Smooth muscle cell (in vitro differentiated cells): ENCODE measurements at regions not wholly inside any gene's neighbourhood (a gene's known extent, or its start where the extent isn't known, plus 50 kb on each side); places are given as distances from the start of the nearest gene placed in this dataset.

Experiments
- DNase-seq: peaks from one replicate; lab custom pipeline; 2025; ENCODE audit not compliant: unreplicated experiment; lab: John Stamatoyannopoulos, UW
- H2AFZ ChIP-seq: fragments of 200-600 bp; sonication (generic); 2 replicates; pipeline ENCODE4 v1.6.0; 2016; ENCODE audit warnings: antibody characterized with exemption, low read depth, mild to moderate bottlenecking
- H3F3A ChIP-seq: fragments of 200-600 bp; sonication (generic); 2 replicates; pipeline ENCODE4 v1.6.0; 2017; ENCODE audit warnings: antibody characterized with exemption, low read depth
- H3K27ac ChIP-seq: fragments of 200-600 bp; sonication (generic); 2 replicates; pipeline ENCODE4 v1.5.1; 2016; ENCODE audit warnings: low read depth, mild to moderate bottlenecking
- H3K27me3 ChIP-seq: fragments of 200-600 bp; sonication (generic); 2 replicates; pipeline ENCODE4 v1.6.1; 2016; ENCODE audit warnings: low read depth, mild to moderate bottlenecking
- H3K36me3 ChIP-seq: fragments of 200-600 bp; sonication (generic); 2 replicates; pipeline ENCODE4 v1.5.1; 2016; ENCODE audit warnings: low read depth
- H3K4me1 ChIP-seq: fragments of 200-600 bp; sonication (generic); 2 replicates; pipeline ENCODE4 v1.5.1; 2016; ENCODE audit warnings: low read depth
- H3K4me2 ChIP-seq: fragments of 200-600 bp; sonication (generic); 2 replicates; pipeline ENCODE4 v1.6.0; 2016; ENCODE audit warnings: mild to moderate bottlenecking
- H3K4me3 ChIP-seq: fragments of 200-600 bp; sonication (generic); 2 replicates; pipeline ENCODE4 v1.5.1; 2016; ENCODE audit warnings: mild to moderate bottlenecking
- H3K79me2 ChIP-seq: fragments of 200-600 bp; sonication (generic); 2 replicates; pipeline ENCODE4 v1.6.0; 2016; ENCODE audit warnings: low read depth, mild to moderate bottlenecking
- H3K9ac ChIP-seq: fragments of 200-600 bp; sonication (generic); 2 replicates; pipeline ENCODE4 v1.6.0; 2016; ENCODE audit warnings: low read depth
- H3K9me3 ChIP-seq: fragments of 200-600 bp; sonication (generic); replicated peaks from 2 replicates; pipeline ENCODE4 v1.5.1; 2016; ENCODE audit warnings: low read depth
- H4K20me1 ChIP-seq: fragments of 200-600 bp; sonication (generic); 2 replicates; pipeline ENCODE4 v1.6.0; 2016; ENCODE audit warnings: low read depth
- WGBS: methylation state at CpG from one replicate; pipeline ENCODE4 v1.1.7; 2016; ENCODE audit warnings: low lambda C conversion rate; 5-methylcytosine and 5-hydroxymethylcytosine counted together
- TF ChIP-seq, protein P1 (sequence below): fragments of 200-600 bp; sonication (generic); IDR thresholded peaks from 2 replicates; pipeline ENCODE4 v1.5.1; 2017; ENCODE audit warnings: borderline replicate concordance, mild to moderate bottlenecking, antibody characterized with exemption; ENCODE audit not compliant: insufficient read depth, poor library complexity, severe bottlenecking

DNA sequence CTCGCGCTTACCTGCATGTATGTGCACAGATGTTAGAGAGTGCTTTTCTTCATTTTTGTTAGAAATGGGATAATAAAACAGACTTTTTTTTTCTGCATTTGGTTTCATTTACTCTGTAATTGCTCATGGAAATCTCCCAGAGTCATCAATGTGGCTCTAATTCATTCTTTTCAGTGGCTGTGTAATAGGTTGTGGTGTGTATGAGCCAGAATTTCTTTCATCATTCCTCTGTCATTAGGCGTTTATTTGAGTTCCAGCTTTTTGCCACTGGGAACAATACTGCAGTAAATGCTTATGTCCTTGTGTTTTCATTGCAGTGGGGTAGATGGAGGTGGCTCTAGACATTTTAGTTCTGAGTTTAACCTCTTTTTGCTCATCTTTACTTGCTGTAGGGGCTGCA, 118.9 kb downstream of the NXNL2 start:
- Histone ChIP-seq H3K4me1 (peaks cover 29% of the 10 kb centered on the region), H3K4me2 (peak overlapping the region; percentile 75), H3F3A (peaks cover 19% of the 10 kb centered on the region), H3K27ac (peak overlapping the region; percentile 98), H3K27me3 (no peaks in the 10 kb centered on the region), H3K9me3 (no peaks in the 10 kb centered on the region), H2AFZ (no peak overlapping the region), H4K20me1 (no peaks in the 10 kb centered on the region), H3K4me3 (no peak overlapping the region), H3K36me3 (no peaks in the 10 kb centered on the region), H3K79me2 (no peaks in the 10 kb centered on the region), H3K9ac (peak overlapping the region; percentile 25)
- WGBS: 70% methylated on average over 3 of the region's 3 CpGs
- TF ChIP-seq, protein P1, sequence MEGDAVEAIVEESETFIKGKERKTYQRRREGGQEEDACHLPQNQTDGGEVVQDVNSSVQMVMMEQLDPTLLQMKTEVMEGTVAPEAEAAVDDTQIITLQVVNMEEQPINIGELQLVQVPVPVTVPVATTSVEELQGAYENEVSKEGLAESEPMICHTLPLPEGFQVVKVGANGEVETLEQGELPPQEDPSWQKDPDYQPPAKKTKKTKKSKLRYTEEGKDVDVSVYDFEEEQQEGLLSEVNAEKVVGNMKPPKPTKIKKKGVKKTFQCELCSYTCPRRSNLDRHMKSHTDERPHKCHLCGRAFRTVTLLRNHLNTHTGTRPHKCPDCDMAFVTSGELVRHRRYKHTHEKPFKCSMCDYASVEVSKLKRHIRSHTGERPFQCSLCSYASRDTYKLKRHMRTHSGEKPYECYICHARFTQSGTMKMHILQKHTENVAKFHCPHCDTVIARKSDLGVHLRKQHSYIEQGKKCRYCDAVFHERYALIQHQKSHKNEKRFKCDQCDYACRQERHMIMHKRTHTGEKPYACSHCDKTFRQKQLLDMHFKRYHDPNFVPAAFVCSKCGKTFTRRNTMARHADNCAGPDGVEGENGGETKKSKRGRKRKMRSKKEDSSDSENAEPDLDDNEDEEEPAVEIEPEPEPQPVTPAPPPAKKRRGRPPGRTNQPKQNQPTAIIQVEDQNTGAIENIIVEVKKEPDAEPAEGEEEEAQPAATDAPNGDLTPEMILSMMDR: no peak
- no peak for DNase-seq

DNA sequence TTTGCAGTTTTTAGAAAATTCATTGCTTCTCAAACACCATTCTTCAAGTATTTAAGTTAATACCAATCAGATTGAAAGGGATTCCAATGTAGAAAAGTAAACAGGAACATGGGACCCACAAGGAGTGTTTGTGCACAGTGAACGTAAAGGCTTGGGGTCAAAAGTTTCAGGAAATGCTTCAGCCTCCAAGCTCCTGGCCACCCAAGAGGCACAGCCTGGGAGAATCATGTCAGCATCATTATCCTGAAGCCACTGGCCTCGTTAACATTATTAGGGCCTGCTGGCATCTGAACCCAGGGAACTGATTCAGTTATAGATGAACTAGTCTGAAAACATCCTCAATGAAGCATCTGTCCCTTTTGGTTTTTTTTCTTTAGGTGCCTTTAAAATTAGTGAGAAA, 122.9 kb downstream of the NXNL2 start:
- Histone ChIP-seq H3K9ac (no peak overlapping the region), H3K27ac (peak overlapping the region; percentile 2), H3K4me2 (no peak overlapping the region), H3K36me3 (no peaks in the 10 kb centered on the region), H3K4me1 (peaks cover 15% of the 10 kb centered on the region), H3K4me3 (no peak overlapping the region), H2AFZ (peak overlapping the region; percentile 35), H3K9me3 (no peaks in the 10 kb centered on the region), H3F3A (peaks cover 11% of the 10 kb centered on the region), H3K27me3 (no peaks in the 10 kb centered on the region), H4K20me1 (no peaks in the 10 kb centered on the region), H3K79me2 (no peaks in the 10 kb centered on the region)
- TF ChIP-seq, protein P1: no peak
- DNase-seq: no peak
- 15% methylated on average over 2 of the region's 2 CpGs for WGBS

- no peaks in the 10 kb centered on the region for H3K36me3 ChIP-seq
- H3K4me1 ChIP-seq: peaks cover 10% of the 10 kb centered on the region
- peaks cover 7% of the 10 kb centered on the region for H3F3A ChIP-seq
- peak overlapping the region; percentile 35 for H2AFZ ChIP-seq
- no peak for DNase-seq
- H3K4me3 ChIP-seq: no peak overlapping the region
- TF ChIP-seq, protein P1: no peak
- H3K9me3 ChIP-seq: no peaks in the 10 kb centered on the region
- peak overlapping the region; percentile 2 for H3K27ac ChIP-seq
- no peaks in the 10 kb centered on the region for H3K79me2 ChIP-seq
- no peak overlapping the region for H3K4me2 ChIP-seq
- H3K27me3 ChIP-seq: no peaks in the 10 kb centered on the region
- 60% methylated on average over 7 of the region's 7 CpGs for WGBS
- H4K20me1 ChIP-seq: no peaks in the 10 kb centered on the region
- no peak overlapping the region for H3K9ac ChIP-seq
Observed at GRCh38 chr9:88658311-88658822, 123.4 kb downstream of the NXNL2 start.

GRCh38 chr9:88659126-88659525, 124.1 kb downstream of the NXNL2 start:
- no peak overlapping the region for H3K27ac ChIP-seq

More at GRCh38 chr9:88659126-88659525, 124.1 kb downstream of the NXNL2 start:
- H3K9me3 ChIP-seq: no peaks in the 10 kb centered on the region
- no peaks in the 10 kb centered on the region for H3K36me3 ChIP-seq
- H2AFZ ChIP-seq: no peak overlapping the region
- H3K27me3 ChIP-seq: no peaks in the 10 kb centered on the region
- H3K4me3 ChIP-seq: no peak overlapping the region
- no peaks in the 10 kb centered on the region for H4K20me1 ChIP-seq
- no peak overlapping the region for H3K9ac ChIP-seq
- TF ChIP-seq, protein P1: no peak
- WGBS: 94% methylated on average over 2 of the region's 2 CpGs
- H3K4me1 ChIP-seq: peaks cover 3% of the 10 kb centered on the region
- no peak for DNase-seq
- H3K4me2 ChIP-seq: no peak overlapping the region
- peaks cover 2% of the 10 kb centered on the region for H3F3A ChIP-seq
- H3K79me2 ChIP-seq: no peaks in the 10 kb centered on the region
